GM18870 (cell line): ENCODE measurements at regions not wholly inside any gene's neighbourhood (a gene's known extent, or its start where the extent isn't known, plus 50 kb on each side); places are given as distances from the start of the nearest gene placed in this dataset.
A peak's percentile ranks its signal among the peaks of the same experiment; 100 is the strongest.

Experiments
- ATAC-seq: cut with Tn5 transposase; IDR thresholded peaks from one replicate; pipeline ENCODE4 v1.9.1; 2021; ENCODE audit warnings: moderate library complexity; ENCODE audit not compliant: unreplicated experiment

DNA sequence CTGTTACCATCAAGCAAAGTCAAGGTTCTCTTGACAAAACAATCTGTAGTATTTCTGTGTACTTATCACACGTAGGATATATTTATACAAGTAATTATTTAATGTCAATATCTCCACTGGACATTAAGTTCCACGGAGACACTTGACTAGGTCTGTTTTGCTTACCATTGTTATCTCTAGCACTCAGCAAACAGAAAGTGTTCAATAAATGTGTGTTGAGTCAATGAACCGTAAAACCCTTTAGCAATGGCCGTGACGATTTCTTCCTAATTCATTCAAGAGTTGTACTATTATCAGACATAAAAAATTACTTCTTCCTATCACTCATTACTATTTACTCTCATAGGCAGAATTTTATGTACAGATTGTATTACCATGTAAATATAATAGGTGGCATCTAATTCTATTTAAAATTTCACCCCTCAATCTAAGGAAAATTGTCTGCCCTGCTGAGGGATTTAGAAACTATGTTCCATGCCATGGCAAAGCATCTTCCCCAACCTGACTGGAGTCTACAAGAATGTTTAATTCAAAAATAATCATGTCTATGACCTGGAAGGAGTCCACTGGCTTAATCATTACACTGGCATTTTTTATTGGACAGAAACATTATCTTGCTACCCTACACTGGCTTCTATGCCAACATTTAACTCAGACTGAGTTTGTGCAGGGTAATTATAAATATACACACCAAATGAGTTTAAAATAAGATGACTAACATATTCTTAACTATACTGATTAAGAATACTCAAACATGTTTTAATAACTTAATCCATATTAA, 301.9 kb downstream of the ZEB2 start:
- no peak for ATAC-seq

- ATAC-seq = peak; percentile 55
Observed at GRCh38 chr2:144215701-144216675, 303.9 kb downstream of the ZEB2 start.

GRCh38 chr2:144215207-144215606, 304.7 kb downstream of the ZEB2 start:
- ATAC-seq = no peak

- peak; percentile 93 for ATAC-seq
Observed at GRCh38 chr2:144213797-144214196, 306.1 kb downstream of the ZEB2 start.

- no peak for ATAC-seq
Observed at GRCh38 chr2:144211826-144212225, 308.1 kb downstream of the ZEB2 start.

DNA sequence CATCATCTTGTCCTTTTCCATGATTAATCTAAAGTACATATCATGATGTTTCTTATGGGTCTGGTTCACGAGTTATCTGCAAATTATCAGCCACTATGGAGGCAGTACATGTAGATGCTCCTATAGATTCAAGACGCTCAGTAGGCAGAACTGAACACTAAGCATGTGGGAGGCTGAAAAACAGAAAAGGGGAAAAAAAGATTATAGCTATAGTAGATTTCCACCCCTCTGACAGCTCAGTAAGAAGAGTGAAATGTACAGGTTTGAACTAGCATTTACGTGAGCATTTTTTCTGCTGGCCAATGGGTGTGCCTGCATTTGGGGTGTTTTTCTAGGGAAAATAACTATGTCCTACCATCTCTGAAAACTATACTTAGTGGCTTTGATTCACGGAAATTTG, 308.9 kb downstream of the ZEB2 start:
- no peak for ATAC-seq

- ATAC-seq = no peak
Observed at GRCh38 chr2:144210076-144210475, 309.8 kb downstream of the ZEB2 start.

DNA sequence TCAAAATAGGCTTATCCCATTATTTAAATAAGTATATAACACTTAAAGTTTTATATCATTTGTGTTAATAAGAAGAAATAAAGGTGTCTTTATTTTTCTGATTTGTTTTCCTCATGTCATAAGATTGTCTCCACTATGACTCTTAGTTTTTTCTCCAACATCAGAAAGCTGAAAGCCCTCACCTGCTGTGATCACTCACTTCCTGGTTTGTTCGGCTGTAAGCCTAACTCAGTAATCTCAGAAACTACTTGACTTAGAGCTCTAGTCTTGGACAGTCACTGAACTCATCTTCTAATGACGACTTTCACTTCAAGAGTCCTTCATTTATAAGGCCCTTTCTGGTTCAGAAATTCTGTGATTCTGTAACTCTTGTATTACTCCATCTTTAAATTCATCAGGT, 311.0 kb downstream of the ZEB2 start:
- no peak for ATAC-seq

GRCh38 chr2:144206019-144206418, 313.9 kb downstream of the ZEB2 start:
- ATAC-seq = no peak

DNA sequence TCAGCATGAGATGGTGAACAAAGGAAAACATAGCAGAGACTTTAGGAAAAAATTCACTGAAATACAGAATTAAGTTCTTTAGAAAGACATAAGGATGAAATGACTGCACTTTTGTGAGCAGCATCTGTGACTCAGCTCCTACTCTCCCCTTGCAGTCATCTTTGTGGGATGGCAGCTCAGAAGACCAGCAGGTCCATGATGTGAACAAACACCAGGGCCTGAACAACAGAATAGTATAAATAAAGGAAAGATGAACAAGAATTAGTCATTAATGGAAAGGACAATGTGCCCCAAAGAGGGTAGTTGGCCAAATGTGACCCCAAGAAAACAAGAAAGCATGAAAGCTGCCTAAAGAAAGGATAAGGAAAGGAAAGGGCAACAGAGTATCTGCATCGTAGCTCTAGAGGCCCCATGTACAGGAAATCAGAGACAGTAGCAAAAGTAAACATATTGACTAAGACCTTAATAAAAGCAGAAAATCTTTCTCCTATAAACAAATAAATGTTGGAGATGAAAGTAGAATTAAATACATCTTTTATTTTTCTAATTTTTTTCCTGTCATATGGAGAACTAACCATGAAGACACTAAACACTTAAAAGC, 318.0 kb downstream of the ZEB2 start:
- no peak for ATAC-seq

- ATAC-seq = no peak
Observed at GRCh38 chr2:144201126-144201525, 318.8 kb downstream of the ZEB2 start.

GRCh38 chr2:144198116-144198515, 321.8 kb downstream of the ZEB2 start:
- ATAC-seq = no peak

GRCh38 chr2:144194326-144195071, 325.4 kb downstream of the ZEB2 start:
- no peak for ATAC-seq

GRCh38 chr2:144190908-144191605, 328.9 kb downstream of the ZEB2 start:
- no peak for ATAC-seq

DNA sequence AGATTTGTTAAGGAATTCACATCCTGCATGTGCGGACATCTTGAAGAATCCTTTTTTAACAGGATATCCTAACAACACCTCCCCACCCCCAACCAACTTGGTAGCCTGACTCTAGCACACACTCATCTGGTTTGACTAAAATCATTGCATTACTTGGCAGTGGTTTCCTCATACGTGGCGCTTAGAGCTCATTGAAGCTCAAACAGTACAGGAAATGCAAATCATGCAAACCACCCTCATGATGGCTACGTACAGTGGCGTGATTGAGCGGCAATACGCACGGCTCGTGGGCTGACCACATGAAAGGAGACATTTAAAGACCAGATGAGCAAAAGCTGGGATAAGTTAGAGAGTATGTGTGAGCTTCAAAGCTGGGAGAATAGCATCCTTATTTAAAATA, 336.2 kb downstream of the ZEB2 start:
- peak; percentile 99 for ATAC-seq

DNA sequence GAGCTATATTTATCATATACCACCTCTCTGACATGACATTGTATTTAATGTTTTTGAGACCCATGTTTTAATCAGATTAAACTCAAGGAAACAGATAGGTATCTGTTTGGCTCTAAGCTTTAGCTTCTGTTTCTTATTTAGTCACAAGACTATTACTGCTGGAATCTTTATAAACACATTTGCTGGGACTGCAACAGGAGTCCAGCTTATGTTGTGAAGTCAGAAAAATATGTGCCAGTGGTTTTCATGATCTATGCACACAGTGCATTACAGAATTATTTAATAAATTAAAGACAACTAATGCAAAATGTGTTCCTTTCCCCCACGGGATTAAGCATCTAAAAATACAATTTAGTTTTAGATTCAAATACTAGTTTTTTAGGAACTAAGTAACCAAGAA, 338.9 kb downstream of the ZEB2 start:
- no peak for ATAC-seq

DNA sequence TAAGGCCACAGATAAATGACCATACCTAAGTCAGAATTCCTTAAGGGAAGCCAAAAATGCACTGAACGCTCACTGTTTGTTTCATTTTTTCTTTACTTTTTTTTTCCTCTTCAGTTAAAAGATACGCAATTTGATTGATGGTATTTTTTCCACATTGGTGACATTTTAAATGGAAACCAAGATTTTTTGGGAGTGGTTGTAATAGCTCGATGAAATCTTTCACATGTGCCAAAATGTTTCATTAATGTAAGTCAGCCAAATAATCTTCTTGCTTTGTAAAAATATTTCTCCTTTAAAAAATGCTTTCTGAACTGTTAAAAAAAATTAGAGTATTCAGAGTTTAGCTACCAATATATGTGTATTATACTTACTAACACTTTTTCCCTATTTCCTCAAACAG, 339.8 kb downstream of the ZEB2 start:
- no peak for ATAC-seq

GRCh38 chr2:144170179-144170578, 349.7 kb downstream of the ZEB2 start:
- no peak for ATAC-seq

GRCh38 chr2:144166743-144167142, 353.2 kb downstream of the ZEB2 start:
- ATAC-seq = no peak

GRCh38 chr2:144165599-144166250, 354.2 kb downstream of the ZEB2 start:
- ATAC-seq = no peak
